CD4-positive, alpha-beta T cell treated with Interleukin-15 for 4 hours (primary cell): ENCODE measurements at regions not wholly inside any gene's neighbourhood (a gene's known extent, or its start where the extent isn't known, plus 50 kb on each side); places are given as distances from the start of the nearest gene placed in this dataset.

Experiments
- DNase-seq: peaks from one replicate; pipeline ENCODE4 v3.0.0-alpha.2; 2020; ENCODE audit warnings: low spot score

DNA sequence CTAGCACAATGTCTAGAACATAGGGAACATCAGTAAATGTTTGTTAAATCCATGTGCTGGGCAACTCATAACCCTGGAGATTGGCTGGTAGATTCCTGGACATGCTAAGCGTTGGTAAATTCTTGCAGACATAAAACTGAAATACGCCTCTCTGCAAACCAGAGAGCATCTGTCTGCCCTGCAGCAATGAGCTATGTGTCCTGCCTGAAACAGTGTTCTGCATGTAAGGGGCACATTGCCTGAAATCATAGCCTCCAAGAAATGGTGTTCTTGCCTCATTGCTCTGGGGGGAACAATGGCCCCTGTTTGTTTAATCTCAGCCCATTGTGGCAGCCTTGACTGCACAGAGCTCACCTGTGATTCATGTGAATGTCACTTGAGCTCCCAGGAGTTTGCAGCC lies 113.5 kb upstream of the CCL2 start:
- DNase-seq: no peak

DNA sequence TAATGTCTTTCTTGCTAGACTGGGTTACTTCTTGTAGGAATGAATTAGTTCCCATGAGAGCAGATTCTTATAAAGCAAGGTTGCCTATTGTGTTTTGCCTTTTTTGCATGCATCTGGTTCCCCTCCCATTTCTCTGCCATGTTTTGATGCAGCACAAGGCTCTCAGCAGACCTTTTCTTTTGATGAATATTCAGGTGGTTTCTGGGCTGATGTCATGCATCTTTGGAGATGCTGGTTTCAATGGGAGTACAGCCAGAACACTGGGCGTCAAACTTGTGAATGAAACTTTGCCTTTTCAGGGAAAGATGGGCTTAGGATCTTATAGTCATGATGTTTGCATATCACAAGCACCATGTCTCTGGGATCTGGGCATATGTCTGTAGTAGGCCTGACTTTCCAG lies 111.7 kb upstream of the CCL2 start:
- no peak for DNase-seq

DNA sequence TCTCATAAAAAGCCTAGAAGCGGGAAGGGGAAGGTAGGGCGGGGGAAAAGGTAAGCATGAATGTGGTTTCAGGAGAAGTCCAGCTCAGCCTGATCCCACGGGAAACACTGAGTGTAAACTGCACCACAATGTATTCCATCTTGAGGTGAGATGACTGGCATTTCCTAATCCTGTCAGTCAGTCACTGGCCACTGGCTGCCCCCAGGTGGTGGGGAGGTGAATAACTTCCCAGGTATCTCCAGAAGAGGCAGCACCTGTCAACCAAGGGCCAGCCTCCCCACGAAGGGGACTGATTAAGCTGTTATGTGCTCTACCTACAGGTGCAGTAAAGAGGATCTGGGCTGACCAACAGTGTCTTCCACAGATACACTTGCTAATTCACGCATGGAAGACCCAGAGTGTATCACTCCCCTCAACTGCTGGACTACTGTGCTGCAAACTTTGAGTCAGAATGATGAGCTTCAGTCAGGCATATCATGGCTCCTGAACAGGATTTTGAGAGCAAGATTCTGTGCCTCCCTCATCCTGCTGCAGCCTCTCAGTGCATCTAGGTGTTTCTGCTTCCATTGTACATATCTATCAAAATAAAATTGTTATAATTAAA lies 108.5 kb upstream of the CCL2 start:
- DNase-seq: peak; percentile 34

DNA sequence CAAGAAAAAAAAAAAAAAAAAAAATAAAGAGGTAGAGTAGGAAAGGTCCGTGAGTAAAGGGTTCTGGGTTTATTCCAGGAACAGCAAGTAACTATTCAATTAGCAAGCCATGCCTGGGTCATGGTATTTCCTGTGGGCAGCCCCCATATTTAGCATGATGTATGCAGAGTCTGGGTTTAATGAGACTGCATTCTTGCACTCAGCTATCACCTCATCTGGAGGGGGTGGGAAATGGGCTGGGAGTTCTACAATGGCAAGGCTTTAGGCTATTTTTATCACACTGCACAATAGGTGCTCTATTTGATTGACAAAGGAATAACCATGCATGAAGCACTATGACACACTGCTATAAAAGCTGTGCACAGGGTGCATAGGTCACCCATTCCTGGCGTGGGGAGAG lies 104.0 kb upstream of the CCL2 start:
- DNase-seq: no peak

DNA sequence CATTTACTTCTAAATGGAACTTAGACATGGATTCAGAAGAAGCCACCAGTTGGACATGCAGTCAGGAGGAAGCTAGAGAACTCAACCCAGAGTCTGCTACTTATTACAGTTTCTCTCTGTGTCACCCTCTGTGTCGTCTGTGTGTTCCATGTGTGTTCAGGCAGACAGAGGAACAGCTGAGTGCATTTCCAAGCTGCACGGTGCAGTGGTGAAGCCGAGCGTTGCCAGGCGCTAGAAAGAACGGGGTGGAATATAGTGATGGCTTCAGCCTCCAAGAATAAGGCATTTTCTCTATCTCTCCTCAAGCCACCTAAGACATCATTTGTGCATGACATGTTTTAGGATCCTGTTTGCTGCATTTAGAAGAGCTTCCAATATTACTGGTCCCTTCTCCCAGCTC lies 101.1 kb upstream of the CCL2 start:
- DNase-seq: no peak

DNA sequence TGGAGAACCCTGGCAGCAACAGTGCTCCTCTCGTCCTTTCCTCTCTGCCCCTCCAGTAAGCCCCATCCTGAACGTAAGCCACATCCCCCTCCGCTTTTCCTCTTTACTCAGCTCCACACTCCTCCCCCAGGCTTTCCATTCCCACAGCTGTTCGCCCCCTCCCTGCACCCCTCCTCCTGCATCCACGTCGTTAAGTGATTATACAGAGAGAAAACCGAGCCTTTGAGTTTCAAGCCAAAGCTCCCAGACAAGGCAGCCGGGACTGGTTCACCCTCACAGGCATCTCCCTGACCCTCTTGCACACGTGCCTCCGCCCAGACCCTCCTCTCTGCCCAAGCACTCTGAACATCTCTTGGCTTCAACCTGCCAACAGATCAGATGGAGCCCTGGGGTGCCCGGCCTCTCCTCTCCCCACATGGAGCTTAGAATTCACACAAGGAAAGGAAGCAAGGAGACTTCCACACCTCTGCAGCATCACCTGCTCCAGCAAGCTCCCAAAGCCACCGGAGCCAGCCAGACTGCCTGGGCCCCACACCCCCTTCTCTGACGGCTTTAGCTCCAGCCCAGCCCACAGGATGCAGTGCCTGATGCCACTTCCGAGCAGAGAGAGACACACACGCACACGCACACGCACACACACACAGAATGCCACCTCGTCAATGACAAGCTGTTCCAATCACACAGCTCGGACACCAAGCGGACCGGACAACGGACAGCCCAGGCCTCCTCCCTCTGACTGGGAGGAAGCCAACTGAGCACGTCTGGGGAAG lies 99.9 kb upstream of the CCL2 start:
- no peak for DNase-seq

DNA sequence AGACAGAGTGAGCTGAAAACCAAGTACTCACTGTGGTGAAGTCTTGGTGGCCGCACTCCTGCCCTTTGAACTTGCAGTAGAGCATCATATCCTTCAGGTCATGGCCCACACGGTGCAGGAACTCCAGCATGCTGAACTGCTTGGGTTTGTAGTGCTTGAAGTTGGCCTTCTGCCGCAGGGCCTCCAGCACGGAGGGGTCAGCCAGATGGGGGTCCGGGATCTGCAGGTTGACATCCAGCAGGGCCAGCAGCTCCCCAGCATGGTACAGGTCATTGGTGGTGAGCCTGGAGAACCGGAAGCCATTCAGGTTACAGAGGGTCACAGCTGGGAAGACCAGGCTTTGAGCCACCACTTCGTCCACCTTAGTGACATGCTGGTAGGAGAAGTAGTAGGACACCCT lies 99.1 kb upstream of the CCL2 start:
- no peak for DNase-seq

DNA sequence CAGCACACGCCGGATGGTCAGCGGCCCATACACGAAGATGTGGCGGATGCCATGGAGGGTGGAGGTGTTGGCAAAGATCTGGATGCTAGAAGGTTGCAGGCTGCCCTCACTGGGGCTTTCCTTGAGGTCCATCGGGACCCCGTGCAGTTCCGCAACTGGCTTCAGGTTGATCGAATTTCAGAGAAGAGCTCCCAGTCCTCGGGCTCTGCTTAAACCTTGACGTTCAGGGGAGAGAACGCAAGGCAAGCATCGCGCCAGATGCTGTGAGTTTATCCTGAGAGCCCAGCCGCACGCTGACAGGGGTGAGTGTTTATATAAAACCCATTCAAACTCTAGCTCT lies 98.7 kb upstream of the CCL2 start:
- DNase-seq: no peak

DNA sequence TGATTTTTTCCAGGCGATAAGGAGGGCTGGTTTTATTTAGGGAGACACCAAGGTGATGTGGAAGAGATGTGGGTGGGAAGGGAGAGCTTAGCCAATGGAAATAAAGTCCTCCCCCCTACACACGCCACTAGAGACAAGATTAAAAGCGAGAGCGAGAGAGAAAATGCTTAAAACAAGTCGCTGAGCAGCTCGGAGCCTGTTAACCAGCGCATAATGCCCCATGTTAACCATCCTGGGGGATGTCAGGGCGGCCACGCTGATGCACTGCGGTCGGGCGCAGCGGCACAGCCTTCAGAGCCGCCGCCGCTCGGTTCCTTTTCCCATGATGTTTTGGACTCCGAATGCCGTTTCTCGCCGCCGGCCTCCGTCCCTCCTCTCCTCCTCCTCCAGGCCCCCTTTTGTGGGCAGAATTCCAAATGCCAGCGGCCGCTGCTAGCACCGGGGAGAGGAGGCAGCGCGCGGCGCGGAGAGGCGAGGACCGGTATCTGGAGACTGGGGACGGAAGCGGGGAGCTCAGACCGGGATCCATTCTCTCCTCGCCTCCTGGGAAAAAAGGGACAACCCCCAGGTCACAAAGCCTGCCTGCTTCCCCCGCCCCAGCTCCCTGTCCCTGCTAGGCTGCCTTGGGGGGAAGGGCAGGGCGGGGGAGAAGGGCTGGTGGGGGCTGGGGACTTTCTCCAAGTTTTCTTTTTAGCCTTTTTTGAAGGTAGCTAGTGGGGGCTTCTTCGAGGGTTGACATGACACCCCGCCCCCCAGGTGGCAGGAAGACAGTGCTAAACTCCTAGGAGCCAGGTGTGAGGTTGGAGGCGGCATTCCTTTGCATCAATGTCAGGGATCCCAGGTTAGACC lies 98.1 kb upstream of the CCL2 start:
- DNase-seq: no peak

DNA sequence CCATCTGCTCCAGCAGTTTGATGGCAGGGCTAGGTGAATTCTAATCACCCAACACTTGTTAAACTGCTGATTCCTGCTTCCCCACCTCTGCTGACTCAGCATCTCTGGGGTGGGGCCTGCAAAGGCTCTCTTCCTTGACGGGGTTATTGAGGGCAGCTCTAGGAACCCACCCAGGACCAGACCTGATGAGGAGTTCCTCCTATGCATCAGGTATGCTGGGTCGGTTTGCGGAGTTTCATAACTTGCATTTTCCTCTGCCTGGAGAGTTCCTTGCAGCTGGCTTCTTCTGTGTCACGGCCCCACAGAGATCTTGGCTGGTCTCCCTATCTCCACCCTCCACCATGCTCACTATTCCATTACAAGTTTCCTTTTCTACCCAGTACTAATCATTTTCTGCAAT lies 93.4 kb upstream of the CCL2 start:
- DNase-seq: no peak

DNA sequence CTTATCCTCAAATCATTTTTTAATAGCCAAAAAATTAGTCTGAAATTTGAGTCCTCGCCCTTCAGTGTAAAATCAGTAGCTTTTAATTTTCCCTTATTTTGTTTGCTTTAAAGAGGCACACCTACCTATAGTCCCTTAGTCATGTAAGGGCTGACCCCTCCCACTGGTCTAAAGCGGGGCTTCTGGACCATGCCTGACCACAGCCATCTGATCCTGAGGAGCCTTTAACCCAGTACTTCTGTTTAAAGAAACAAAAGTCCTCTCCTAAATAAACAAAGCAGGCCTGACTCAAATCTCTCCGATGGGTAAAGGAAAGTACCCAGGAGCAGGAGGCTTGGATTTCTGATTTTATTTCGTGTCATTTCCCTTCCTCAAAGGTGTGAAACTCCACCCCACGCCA lies 92.0 kb upstream of the CCL2 start:
- no peak for DNase-seq

DNA sequence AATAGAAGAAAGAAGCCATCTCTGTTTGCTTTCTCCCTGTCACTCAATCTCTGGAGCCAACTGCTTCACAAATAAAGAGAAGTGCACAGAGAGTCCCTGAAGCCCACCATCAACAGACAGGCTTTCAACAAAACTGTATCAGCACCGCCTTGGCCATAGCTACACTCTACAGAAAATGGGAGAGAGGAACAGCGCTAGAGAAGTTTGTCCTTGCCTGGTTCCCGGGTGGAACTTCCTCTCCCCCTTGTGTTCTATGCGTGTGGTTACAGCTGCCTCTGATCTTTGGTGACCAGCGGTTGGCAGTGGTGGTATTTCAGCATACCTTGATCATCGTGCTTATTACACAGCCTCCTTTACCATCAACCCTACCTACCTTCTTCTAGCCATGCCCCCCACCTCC lies 91.4 kb upstream of the CCL2 start:
- no peak for DNase-seq

DNA sequence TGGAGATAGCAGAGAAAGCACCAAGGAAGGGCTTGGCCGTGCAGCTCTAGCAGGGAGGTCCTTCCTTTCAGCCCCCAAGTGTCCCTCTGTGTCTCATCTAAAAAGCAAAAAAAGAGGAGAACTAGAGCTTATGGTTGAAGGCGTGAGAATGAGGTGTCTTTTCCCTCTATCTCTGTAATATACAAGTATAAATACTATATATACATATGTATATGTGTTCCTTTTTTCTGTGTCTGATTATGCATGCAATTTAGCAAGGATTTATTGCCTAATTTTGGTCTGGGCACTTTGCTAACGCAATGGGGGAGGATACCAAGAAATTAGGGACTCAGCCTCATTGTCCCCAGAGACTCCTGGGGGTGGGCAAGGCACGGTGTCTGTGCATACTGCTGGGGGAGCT lies 90.2 kb upstream of the CCL2 start:
- DNase-seq: no peak

DNA sequence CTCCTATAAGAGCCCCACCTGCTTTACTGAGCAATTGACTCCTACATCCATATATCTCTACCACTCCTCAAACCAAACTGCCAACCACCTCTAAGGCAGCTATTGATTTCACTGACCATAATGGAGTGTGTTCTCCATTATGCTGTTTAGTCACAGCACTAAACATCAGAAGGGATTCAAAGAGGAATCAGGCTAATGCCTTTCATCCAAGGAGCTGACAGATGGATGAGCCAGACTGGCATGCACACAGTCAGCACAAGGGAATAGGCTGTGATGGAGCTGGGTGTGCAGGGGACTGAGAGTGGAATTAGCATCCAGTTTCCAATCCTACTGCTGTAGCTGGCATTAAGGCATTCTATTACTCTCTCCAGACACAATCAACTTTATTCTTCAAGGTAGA lies 88.7 kb upstream of the CCL2 start:
- no peak for DNase-seq

DNA sequence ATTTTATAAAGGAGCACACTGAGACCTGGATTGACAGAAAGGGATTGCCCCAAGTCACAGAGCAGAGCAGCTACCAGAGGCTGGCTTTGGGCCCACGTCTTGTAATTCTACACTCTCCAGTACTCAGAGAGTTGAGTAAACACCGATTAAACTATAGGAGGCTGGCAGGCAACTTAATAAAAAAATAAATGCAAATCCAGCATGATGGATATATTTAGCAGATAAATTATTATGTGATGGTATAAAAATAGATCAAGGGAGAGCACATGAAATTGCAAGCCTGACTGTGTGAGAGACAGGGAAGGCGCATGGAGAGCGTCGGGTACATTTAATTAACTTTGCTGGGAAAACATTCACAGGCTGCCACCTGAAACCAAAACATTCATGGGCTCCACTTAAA lies 87.7 kb upstream of the CCL2 start:
- no peak for DNase-seq

DNA sequence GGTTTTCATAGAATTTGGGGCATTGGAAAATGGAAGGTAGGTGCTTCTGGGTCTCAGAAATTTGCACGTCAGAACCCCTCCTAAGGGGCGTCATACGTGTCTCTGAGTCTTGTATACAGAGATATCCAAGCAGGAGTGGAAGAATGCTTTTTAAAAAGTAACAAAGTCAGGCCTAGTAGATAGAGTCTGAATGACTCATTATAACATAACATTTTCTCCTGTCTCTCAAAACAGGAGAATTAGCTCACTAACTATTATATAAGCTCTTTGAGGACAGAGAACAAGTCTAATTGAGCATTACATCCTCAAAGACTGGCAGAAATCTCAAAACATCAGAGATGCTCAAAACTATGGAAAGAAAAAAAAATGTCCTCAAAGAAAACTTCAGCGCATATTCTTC lies 86.1 kb upstream of the CCL2 start:
- no peak for DNase-seq

DNA sequence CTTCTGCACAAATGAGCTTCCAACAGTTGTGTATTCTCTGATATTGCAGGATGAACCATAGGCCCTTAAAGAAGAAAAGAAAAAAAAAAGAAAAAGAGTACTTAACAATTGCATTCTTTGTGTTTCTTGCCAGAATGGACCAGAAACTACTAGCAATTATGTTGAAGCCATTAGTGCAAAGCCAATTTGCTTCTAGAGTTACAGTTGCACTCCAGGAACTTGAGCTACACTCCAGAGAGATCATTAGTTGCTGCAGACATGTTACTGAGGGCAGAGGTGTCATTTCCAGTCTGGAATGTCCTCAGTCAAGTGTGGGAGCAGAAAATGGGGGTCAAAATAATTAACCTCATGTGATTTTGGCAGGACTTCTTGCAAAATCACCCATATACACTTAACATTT lies 85.6 kb upstream of the CCL2 start:
- DNase-seq: no peak

DNA sequence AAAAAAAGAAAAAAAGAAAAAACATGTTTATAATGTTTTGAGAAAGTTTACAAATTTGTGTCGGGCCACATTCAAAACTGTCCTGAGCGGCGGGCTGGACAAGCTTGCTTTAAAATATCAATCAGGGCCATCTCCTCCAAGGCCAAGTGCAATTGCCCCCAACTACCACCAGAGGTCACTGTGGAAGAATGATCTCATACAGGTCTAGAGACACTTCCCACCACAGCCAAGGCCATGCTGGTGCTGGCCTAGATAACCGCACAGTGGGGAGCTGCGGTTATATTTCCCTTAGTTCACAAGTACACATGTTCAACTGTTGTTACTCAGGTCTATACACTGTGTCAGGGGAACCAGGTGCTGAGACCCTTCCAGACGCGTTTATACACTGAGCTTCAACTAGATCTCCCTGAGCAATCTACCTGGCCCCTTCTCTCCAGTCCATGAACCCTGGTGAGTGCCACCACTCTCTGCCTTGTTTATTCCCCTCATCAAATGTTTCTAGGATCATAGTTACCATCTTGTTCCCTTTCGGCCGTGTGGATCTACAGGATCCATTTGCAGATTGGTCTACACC lies 83.8 kb upstream of the CCL2 start:
- peak; percentile 51 for DNase-seq

DNA sequence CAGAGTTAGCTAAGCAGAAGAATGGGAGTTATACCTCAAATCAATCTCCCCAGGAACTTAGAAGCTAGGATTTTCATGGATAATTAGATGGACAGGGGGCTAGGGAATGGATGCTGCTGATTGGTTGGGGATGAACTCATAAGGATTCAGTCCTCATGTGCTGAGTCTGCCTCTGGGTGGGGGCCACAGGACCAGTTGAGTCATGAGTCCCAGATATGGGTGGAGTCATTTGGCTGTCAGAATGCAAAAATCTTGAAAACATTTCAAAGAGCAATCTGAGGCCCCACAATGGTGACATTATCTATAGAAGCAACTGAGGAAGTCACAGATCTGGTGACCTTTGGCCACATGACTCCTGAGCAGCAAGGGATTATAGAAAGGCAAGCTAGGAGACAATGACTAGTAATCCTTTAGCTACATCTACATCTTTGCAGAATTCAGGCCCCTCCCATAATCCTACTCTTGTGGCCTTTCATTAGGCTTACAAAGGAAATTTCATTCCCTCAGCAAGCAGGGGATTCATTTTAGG lies 82.6 kb upstream of the CCL2 start:
- no peak for DNase-seq

DNA sequence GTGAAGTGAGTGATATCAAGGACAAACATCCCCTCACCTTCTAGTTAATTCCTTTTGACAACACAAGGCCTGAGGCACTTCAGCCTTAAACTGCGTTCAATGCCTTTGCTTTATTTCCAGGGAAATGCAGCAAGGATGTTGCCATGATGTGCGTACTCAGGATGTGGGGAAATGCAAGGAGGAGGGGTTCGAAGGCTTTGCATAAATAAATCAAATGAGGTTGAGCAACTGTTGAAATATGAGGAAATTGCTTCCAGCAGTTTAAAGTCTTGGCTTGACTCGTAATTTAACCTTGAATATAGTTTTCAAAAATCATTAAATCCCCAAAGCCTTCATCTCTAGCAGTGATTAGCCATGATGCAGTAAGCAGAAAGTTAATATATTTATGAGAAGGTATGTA lies 81.8 kb upstream of the CCL2 start:
- DNase-seq: no peak

DNA sequence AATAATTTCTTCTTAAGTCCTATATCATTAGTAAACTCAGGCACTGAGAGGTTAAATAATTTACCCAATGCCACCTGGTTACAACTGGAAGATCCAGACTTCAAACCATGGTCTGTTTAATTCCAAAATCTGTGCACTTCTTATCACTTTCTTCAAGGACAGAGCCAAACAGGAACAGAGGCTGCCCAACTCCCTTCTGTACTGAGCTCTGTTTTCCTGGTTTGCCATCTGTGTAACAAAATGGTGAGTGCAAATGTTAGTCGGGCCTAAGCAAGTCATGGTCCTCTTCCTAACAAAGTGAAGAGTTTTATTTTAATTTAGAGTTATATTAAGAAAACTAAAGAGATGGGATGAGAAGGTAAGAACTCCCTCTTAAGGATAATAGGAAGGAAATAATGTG lies 80.6 kb upstream of the CCL2 start:
- DNase-seq: no peak

DNA sequence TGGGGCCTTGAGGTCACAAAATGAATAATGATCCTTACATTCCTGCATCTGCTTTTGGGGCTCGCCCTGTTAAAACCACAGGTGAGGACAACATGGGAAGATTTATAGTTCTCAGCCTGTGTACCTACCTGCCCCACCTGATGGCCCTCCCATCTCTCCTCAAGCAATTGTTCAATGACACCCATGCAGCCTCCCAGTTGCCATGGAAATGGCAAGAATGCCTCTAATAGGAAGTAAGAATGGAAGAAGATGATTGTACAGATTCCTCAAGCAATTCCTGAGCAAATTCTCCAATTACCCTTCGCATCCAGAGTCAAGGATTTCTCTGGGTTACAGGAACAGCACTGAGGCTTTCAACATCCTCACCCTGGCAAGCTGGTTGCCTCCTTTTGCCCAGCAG lies 78.6 kb upstream of the CCL2 start:
- no peak for DNase-seq

DNA sequence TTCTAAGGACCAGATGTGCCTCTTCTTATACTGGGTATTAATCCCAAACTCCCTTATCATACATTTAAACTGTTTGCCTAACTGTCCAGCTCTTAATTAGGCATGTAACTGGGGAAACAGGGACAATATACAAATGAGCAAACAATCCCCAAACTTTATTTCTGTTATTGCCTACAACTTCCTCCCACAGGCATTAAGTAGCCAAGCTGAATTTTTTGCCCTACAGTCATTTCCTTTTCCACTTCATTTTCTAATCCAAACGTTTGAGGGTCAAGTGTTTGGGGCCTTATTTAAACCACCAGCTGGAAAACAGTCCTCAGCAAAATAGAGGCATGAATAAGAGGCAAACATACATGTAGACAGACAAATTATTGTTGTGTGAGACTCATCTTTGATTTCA lies 77.4 kb upstream of the CCL2 start:
- no peak for DNase-seq
